HEK293T (cell line): ENCODE measurements at regions not wholly inside any gene's neighbourhood (a gene's known extent, or its start where the extent isn't known, plus 50 kb on each side); places are given as distances from the start of the nearest gene placed in this dataset.
"Not testable (repeated sequence)": the region's sequence is repeated elsewhere in the genome, so short reads cannot be mapped to it uniquely, and the experiment has no call there.

Experiments
- ARNT ChIP-seq: fragments of 450-650 bp; IDR thresholded peaks from 2 replicates; pipeline ENCODE4 v1.6.1; 2017; ENCODE audit warnings: mild to moderate bottlenecking
- BHLHE40 ChIP-seq: fragments of 450-650 bp; IDR thresholded peaks from 2 replicates; pipeline ENCODE4 v1.6.1; 2016; ENCODE audit warnings: mild to moderate bottlenecking, moderate library complexity, borderline replicate concordance
- CTBP1 ChIP-seq: fragments of 450-650 bp; IDR thresholded peaks from 2 replicates; pipeline ENCODE4 v1.6.1; 2016; ENCODE audit warnings: borderline replicate concordance
- ELF4 ChIP-seq: fragments of 450-650 bp; IDR thresholded peaks from 2 replicates; pipeline ENCODE4 v1.6.1; 2017; ENCODE audit warnings: antibody characterized with exemption
- FOXA1 ChIP-seq: fragments of 450-650 bp; IDR thresholded peaks from 2 replicates; pipeline ENCODE4 v1.6.1; 2016; ENCODE audit warnings: mild to moderate bottlenecking
- FOXM1 ChIP-seq: fragments of 450-650 bp; IDR thresholded peaks from 2 replicates; pipeline ENCODE4 v1.6.1; 2017; ENCODE audit warnings: mild to moderate bottlenecking, borderline replicate concordance
- HDGF ChIP-seq: fragments of 450-650 bp; IDR thresholded peaks from 2 replicates; pipeline ENCODE4 v1.6.1; 2017; ENCODE audit warnings: antibody characterized with exemption, borderline replicate concordance
- LEF1 ChIP-seq: fragments of 450-650 bp; IDR thresholded peaks from 2 replicates; pipeline ENCODE4 v1.6.1; 2017; ENCODE audit warnings: mild to moderate bottlenecking, borderline replicate concordance
- NFRKB ChIP-seq: fragments of 450-650 bp; IDR thresholded peaks from 2 replicates; pipeline ENCODE4 v1.6.1; 2016; ENCODE audit warnings: mild to moderate bottlenecking, moderate library complexity
- SP1 ChIP-seq: fragments of 450-650 bp; IDR thresholded peaks from 2 replicates; pipeline ENCODE4 v1.6.1; 2017
- TARDBP ChIP-seq: fragments of 450-650 bp; IDR thresholded peaks from 2 replicates; pipeline ENCODE4 v1.6.1; 2016
- TF ChIP-seq, protein P1 (sequence below): fragments of 450-650 bp; IDR thresholded peaks from 2 replicates; pipeline ENCODE4 v1.6.1; 2016

DNA sequence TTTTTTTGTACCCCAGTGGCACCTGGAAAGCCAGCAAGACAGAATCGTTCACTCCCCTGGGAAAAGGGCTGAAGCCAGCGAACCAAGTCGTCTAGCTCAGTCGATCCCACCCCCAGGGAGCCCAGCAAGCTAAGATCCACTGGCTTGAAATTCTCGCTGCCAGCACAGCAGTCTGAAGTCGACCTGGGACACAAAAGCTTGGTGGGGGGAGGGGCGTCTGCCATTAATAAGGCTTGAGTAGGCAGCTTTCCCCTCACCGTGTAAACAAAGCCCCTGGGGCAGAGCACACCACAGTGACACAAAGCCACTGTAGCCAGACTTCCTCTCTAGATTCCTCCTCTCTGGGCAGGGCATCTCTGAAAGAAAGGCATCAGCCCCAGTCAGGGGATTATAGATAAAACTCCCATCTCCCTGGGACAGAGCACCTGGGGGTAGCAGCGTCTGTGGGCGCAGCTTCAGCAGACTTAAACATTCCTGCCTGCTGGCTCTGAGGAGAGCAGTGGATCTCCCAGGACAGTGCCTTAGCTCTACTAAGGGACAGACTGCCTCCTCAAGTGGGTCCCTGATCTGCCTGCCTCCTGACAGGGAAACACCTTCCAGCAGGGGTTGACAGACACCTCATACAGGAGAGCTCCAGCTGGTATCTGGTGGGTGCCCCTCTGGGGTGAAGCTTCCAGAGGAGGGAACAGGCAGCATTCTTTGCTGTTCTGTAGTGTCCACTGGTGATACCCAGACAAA, 97.4 kb downstream of the TBR1 start:
- not testable (repeated sequence) for TF ChIP-seq FOXA1, SP1, LEF1, BHLHE40, ELF4, FOXM1, ARNT, NFRKB, TARDBP, HDGF, CTBP1
- TF ChIP-seq, protein P1, sequence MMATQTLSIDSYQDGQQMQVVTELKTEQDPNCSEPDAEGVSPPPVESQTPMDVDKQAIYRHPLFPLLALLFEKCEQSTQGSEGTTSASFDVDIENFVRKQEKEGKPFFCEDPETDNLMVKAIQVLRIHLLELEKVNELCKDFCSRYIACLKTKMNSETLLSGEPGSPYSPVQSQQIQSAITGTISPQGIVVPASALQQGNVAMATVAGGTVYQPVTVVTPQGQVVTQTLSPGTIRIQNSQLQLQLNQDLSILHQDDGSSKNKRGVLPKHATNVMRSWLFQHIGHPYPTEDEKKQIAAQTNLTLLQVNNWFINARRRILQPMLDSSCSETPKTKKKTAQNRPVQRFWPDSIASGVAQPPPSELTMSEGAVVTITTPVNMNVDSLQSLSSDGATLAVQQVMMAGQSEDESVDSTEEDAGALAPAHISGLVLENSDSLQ, result not testable (repeated sequence)
